SU-DHL-6 (cell line): ENCODE measurements at regions not wholly inside any gene's neighbourhood (a gene's known extent, or its start where the extent isn't known, plus 50 kb on each side); places are given as distances from the start of the nearest gene placed in this dataset.

Source experiments
- EZH2phosphoT487 ChIP-seq: fragments of 200-600 bp; sonication (generic), shearing (Covaris generic); conservative IDR thresholded peaks from 2 replicates; pipeline ENCODE4 v1.6.1; 2018; ENCODE audit warnings: mild to moderate bottlenecking, antibody characterized with exemption, low read length, moderate library complexity, mixed read lengths
- TF ChIP-seq, protein P1 (sequence below): fragments of 200-600 bp; sonication (generic); IDR thresholded peaks from one replicate; pipeline ENCODE4 v1.5.1; 2017; ENCODE audit warnings: antibody characterized with exemption, mild to moderate bottlenecking, low read length, moderate library complexity; ENCODE audit not compliant: insufficient read depth, poor library complexity, severe bottlenecking

DNA sequence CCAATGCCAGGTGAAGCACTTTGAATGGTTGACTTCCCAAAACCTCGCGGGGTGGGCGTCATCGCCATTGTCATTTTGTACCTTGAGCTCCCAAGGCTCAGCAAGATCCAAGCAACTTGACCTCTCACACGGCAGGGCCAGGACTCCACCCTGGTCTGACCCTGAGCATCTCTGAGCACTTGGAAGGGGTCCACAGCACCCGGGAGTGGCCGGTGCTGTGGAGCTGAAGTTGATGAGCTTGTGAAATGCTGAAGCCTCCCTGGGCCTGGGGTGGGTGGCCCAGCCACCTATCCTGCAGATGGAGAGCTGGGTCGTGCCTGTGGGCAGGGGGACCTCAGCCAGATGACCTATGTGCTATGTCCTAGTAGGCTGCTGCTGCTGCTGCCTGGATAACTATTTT lies 283.3 kb upstream of the FOXF1 start:
- TF ChIP-seq, protein P1, sequence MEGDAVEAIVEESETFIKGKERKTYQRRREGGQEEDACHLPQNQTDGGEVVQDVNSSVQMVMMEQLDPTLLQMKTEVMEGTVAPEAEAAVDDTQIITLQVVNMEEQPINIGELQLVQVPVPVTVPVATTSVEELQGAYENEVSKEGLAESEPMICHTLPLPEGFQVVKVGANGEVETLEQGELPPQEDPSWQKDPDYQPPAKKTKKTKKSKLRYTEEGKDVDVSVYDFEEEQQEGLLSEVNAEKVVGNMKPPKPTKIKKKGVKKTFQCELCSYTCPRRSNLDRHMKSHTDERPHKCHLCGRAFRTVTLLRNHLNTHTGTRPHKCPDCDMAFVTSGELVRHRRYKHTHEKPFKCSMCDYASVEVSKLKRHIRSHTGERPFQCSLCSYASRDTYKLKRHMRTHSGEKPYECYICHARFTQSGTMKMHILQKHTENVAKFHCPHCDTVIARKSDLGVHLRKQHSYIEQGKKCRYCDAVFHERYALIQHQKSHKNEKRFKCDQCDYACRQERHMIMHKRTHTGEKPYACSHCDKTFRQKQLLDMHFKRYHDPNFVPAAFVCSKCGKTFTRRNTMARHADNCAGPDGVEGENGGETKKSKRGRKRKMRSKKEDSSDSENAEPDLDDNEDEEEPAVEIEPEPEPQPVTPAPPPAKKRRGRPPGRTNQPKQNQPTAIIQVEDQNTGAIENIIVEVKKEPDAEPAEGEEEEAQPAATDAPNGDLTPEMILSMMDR: no peak
- TF ChIP-seq EZH2phosphoT487: no peak
